BJ (cell line): ENCODE measurements at regions not wholly inside any gene's neighbourhood (a gene's known extent, or its start where the extent isn't known, plus 50 kb on each side); places are given as distances from the start of the nearest gene placed in this dataset.

Source experiments
- CTCF ChIA-PET: fragments of 350-600 bp; formaldehyde crosslinking; extraction: SDS; loops from one replicate; lab custom pipeline; 2021; ENCODE audit warnings: antibody characterized with exemption, inconsistent platforms; lab: Yijun Ruan, JAX
- POLR2A ChIA-PET: fragments of 300-600 bp; sonication (Branson Sonifier 250); formaldehyde crosslinking; extraction: SDS; loops from one replicate; lab custom pipeline; 2021; ENCODE audit warnings: antibody characterized with exemption; lab: Charles Lee
- DNase-seq: peaks from one replicate; pipeline ENCODE4 v3.0.0-alpha.2; 2011; ENCODE audit warnings: low read depth
- H3K27me3 ChIP-seq: 2 replicates; pipeline ENCODE4 v1.6.0; 2011; ENCODE audit warnings: low read length; ENCODE audit not compliant: control insufficient read depth, insufficient read depth
- H3K36me3 ChIP-seq: 2 replicates; pipeline ENCODE4 v1.5.1; 2011; ENCODE audit warnings: low read length; ENCODE audit not compliant: control insufficient read depth, insufficient read depth
- H3K4me3 ChIP-seq: 2 replicates; pipeline ENCODE4 v1.5.1; 2011; ENCODE audit warnings: low read depth, mild to moderate bottlenecking, control low read depth, low read length
- CTCF ChIP-seq: IDR thresholded peaks from 2 replicates; pipeline ENCODE4 v1.5.1; 2011; ENCODE audit warnings: low read depth, mild to moderate bottlenecking, control low read depth, inconsistent platforms, low read length, moderate library complexity; ENCODE audit not compliant: insufficient read depth

- no peak for DNase-seq
- no peak for TF ChIP-seq CTCF
- ChIA-PET POLR2A (no interaction called here), CTCF (interaction anchor here (0.5 to 1.1 kb wide), 4 partner anchors 18 to 1056 kb away, joined by 3 to 4 read pairs (median 4); no protein-coding TSS in a partner anchor)
- H3K36me3 ChIP-seq, result no peaks in the 10 kb centered on the region
- no peaks in the 10 kb centered on the region for H3K27me3 ChIP-seq
- H3K4me3 ChIP-seq, result no peak overlapping the region
Measured at GRCh38 chr10:59587083-59587755, 122.4 kb downstream of the SLC16A9 start.

GRCh38 chr10:59586407-59586891, 123.2 kb downstream of the SLC16A9 start:
- DNase-seq, result no peak
- Histone ChIP-seq H3K27me3 (no peaks in the 10 kb centered on the region), H3K36me3 (no peaks in the 10 kb centered on the region), H3K4me3 (no peak overlapping the region)
- TF ChIP-seq CTCF, result no peak
- POLR2A ChIA-PET, result no interaction called here
- CTCF ChIA-PET, result interaction anchor here (0.6 to 1.1 kb wide), 4 partner anchors 17 to 704 kb away, joined by 3 to 4 read pairs (median 4); no protein-coding TSS in a partner anchor

GRCh38 chr10:59585046-59585700, 124.5 kb downstream of the SLC16A9 start:
- ChIA-PET CTCF (no interaction called here), POLR2A (no interaction called here)
- H3K27me3 ChIP-seq, result no peaks in the 10 kb centered on the region
- H3K36me3 ChIP-seq, result no peaks in the 10 kb centered on the region
- H3K4me3 ChIP-seq, result no peak overlapping the region
- DNase-seq, result no peak
- TF ChIP-seq CTCF, result no peak

- Histone ChIP-seq H3K4me3 (no peak overlapping the region), H3K27me3 (no peaks in the 10 kb centered on the region), H3K36me3 (no peaks in the 10 kb centered on the region)
- ChIA-PET POLR2A (no interaction called here), CTCF (no interaction called here)
- no peak for TF ChIP-seq CTCF
- DNase-seq, result no peak
Measured at GRCh38 chr10:59582780-59583179, 126.9 kb downstream of the SLC16A9 start.

- Histone ChIP-seq H3K36me3 (no peaks in the 10 kb centered on the region), H3K4me3 (no peak overlapping the region), H3K27me3 (no peaks in the 10 kb centered on the region)
- CTCF ChIA-PET, result no interaction called here
- no peak for TF ChIP-seq CTCF
- POLR2A ChIA-PET, result no interaction called here
- no peak for DNase-seq
Measured at GRCh38 chr10:59582058-59582457, 127.6 kb downstream of the SLC16A9 start.
